ENCODE measurements at regions not wholly inside any gene's neighbourhood (a gene's known extent, or its start where the extent isn't known, plus 50 kb on each side); places are given as distances from the start of the nearest gene placed in this dataset.

GRCh38 chr5:10126900-10127299 lies 122.8 kb downstream of the ATPSCKMT start:
- POLR2A ChIA-PET = no interaction called here
- Histone ChIP-seq H4K20me1 (ENCODE audit: insufficient read depth) (no peaks in the 10 kb centered on the region), H3K27ac (ENCODE audit: low read depth, low read length) (no peak overlapping the region), H3K36me3 (ENCODE audit: control insufficient read depth in 1 of 2, insufficient read depth in 2 of 2, low read length in 2 of 2) (no peaks in the 10 kb centered on the region), H3K9me3 (ENCODE audit: control insufficient read depth in 1 of 2, insufficient read depth in 1 of 2, low read depth in 1 of 2, low read length in 2 of 2) (no peaks in the 10 kb centered on the region), H3K9me2 (ENCODE audit: insufficient read depth) (no peaks in the 10 kb centered on the region), H2AFZ (ENCODE audit: low read depth, low read length, poor library complexity, severe bottlenecking) (no peak overlapping the region), H3K27me3 (ENCODE audit: insufficient read depth, low read length) (no peaks in the 10 kb centered on the region), H3K79me2 (ENCODE audit: insufficient read depth, low read length) (no peaks in the 10 kb centered on the region), H3K9ac (ENCODE audit: low read length) (no peak overlapping the region), H3K4me2 (ENCODE audit: low read length) (no peak overlapping the region), H3K4me1 (ENCODE audit: control insufficient read depth in 1 of 2, insufficient read depth in 2 of 2, low read length in 2 of 2) (no peaks in the 10 kb centered on the region), H3K4me3 (replicated peaks in 1 of 2; ENCODE audit: low read depth in 1 of 2, low read length in 2 of 2) (no peak overlapping the region)
- CTCF ChIA-PET = no interaction called here
- BruUV-seq (replicated peaks) = no TSS peak
- no peak for ATAC-seq
- RAD21 ChIA-PET (ENCODE audit: low non-redundant PET in 1 of 2, low total read pairs in 2 of 2, uncharacterized antibody in 2 of 2, unreplicated experiment in 2 of 2) = no interaction called here
- no peak for TF ChIP-seq EZH2phosphoT487 (IDR thresholded peaks at IDR 0.05; ENCODE audit: borderline replicate concordance)
- TF ChIP-seq POLR2AphosphoS5 (IDR thresholded peaks at IDR 0.05; ENCODE audit: low read depth, low read length) = no peak
- TF ChIP-seq ZBTB33 (IDR thresholded peaks at IDR 0.05; ENCODE audit: extremely low read depth, insufficient replicate concordance, low read length) = no peak
- TF ChIP-seq ZFX (IDR thresholded peaks at IDR 0.05) = no peak
- no peak for TF ChIP-seq ELF1 (IDR thresholded peaks at IDR 0.05; ENCODE audit: borderline replicate concordance, low read depth)
- TF ChIP-seq CBX3 (IDR thresholded peaks at IDR 0.05; ENCODE audit: low read depth) = no peak
- TF ChIP-seq YY1 (IDR thresholded peaks at IDR 0.05; ENCODE audit: extremely low read depth, insufficient replicate concordance, low read depth, low read length) = no peak
- TF ChIP-seq RAD21 (IDR thresholded peaks at IDR 0.05; ENCODE audit: low read depth) = no peak
- no peak for TF ChIP-seq EZH2 (IDR thresholded peaks at IDR 0.05)
- TF ChIP-seq CEBPB (IDR thresholded peaks at IDR 0.05; ENCODE audit: low read depth) = no peak
- TF ChIP-seq POLR2A (IDR thresholded peaks at IDR 0.05; ENCODE audit: borderline replicate concordance, extremely low read depth, insufficient read depth, insufficient read length) = no peak
- TF ChIP-seq REST (IDR thresholded peaks at IDR 0.05; ENCODE audit: low read depth) = no peak
- TF ChIP-seq JUND (IDR thresholded peaks at IDR 0.05) = no peak
- no peak for TF ChIP-seq TCF7L2 (IDR thresholded peaks at IDR 0.05; ENCODE audit: borderline replicate concordance, extremely low read depth, insufficient read depth, insufficient read length)
- no peak for TF ChIP-seq SRF (IDR thresholded peaks at IDR 0.05; ENCODE audit: low read depth)
- TF ChIP-seq CTCF (IDR thresholded peaks at IDR 0.05 in 2 of 3, conservative IDR thresholded peaks at IDR 0.05 in 1 of 3; ENCODE audit: borderline replicate concordance in 1 of 3, insufficient read depth in 1 of 3, low read depth in 2 of 3, low read length in 2 of 3) = no peak
- TF ChIP-seq SIN3A (IDR thresholded peaks at IDR 0.05; ENCODE audit: low read depth) = no peak
- no peak for TF ChIP-seq MAX (IDR thresholded peaks at IDR 0.05)
- no peak for TF ChIP-seq ZNF274 (IDR thresholded peaks at IDR 0.05; ENCODE audit: low read depth, low read length)
- TF ChIP-seq FOSL1 (IDR thresholded peaks at IDR 0.05; ENCODE audit: low read depth) = no peak
- intact Hi-C loops (cut with micrococcal nuclease) = no loop called here
- no peak for DNase-seq (ENCODE audit: low read depth, low spot score)
